ENCODE measurements at regions not wholly inside any gene's neighbourhood (a gene's known extent, or its start where the extent isn't known, plus 50 kb on each side); places are given as distances from the start of the nearest gene placed in this dataset.

DNA sequence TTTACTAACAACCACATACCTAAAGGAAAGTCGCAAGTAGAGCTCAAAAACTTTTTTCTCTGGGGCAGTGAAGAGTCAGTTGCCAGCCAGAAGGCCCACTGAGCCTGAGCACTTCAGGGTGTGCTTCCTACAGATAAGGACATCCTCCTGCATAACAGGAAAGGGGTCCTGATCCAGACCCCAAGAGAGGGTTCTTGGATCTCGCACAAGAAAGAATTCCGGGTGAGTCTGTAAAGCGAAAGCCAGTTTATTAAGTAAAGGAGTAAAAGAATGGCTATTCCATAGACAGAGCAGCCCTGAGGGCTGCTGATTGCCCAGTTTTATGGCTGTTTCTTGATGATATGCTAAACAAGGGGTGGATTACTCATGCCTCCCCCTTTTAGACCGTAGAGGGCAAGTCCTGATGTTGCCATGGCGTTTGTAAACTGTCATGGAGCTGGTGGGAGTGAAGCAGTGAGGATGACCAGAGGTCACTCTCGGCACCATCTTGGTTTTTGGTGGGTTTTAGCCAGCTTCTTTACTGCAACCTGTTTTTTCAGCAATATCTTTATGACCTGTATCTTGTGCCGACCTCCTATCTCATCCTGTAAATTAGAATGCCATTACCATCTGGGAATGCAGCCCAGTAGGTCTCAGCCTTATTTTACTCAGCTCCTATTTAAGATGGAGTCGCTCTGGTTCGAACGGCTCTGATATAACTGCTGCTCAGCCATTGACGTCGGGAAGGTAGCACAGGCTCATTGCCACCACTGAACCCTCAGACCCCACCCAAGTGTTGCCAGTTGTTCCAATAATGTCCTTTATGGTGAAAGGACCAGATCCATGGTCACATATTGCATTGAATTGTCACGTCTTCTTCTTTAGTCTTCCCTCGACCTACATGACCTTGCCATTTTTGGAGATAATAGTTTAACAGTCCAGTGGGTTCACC lies 96.6 kb upstream of the ERRFI1 start:
- TF ChIP-seq EZH2 (IDR thresholded peaks at IDR 0.05; ENCODE audit: low read depth): no peak
- TF ChIP-seq, protein P1, sequence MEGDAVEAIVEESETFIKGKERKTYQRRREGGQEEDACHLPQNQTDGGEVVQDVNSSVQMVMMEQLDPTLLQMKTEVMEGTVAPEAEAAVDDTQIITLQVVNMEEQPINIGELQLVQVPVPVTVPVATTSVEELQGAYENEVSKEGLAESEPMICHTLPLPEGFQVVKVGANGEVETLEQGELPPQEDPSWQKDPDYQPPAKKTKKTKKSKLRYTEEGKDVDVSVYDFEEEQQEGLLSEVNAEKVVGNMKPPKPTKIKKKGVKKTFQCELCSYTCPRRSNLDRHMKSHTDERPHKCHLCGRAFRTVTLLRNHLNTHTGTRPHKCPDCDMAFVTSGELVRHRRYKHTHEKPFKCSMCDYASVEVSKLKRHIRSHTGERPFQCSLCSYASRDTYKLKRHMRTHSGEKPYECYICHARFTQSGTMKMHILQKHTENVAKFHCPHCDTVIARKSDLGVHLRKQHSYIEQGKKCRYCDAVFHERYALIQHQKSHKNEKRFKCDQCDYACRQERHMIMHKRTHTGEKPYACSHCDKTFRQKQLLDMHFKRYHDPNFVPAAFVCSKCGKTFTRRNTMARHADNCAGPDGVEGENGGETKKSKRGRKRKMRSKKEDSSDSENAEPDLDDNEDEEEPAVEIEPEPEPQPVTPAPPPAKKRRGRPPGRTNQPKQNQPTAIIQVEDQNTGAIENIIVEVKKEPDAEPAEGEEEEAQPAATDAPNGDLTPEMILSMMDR (conservative IDR thresholded peaks at IDR 0.05): no peak

All from PC-9 (cell line).